ENCODE measurements at regions not wholly inside any gene's neighbourhood (a gene's known extent, or its start where the extent isn't known, plus 50 kb on each side); places are given as distances from the start of the nearest gene placed in this dataset.

GRCh38 chrY:8202837-8203236 is 1134.4 kb upstream of the TSPY4 start:
- TF ChIP-seq POLR2AphosphoS5 (IDR thresholded peaks at IDR 0.05) (no peak), POLR2A (IDR thresholded peaks at IDR 0.05) (no peak), EP300 (IDR thresholded peaks at IDR 0.05) (no peak)
- TF ChIP-seq, protein P1, sequence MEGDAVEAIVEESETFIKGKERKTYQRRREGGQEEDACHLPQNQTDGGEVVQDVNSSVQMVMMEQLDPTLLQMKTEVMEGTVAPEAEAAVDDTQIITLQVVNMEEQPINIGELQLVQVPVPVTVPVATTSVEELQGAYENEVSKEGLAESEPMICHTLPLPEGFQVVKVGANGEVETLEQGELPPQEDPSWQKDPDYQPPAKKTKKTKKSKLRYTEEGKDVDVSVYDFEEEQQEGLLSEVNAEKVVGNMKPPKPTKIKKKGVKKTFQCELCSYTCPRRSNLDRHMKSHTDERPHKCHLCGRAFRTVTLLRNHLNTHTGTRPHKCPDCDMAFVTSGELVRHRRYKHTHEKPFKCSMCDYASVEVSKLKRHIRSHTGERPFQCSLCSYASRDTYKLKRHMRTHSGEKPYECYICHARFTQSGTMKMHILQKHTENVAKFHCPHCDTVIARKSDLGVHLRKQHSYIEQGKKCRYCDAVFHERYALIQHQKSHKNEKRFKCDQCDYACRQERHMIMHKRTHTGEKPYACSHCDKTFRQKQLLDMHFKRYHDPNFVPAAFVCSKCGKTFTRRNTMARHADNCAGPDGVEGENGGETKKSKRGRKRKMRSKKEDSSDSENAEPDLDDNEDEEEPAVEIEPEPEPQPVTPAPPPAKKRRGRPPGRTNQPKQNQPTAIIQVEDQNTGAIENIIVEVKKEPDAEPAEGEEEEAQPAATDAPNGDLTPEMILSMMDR (IDR thresholded peaks at IDR 0.05): no peak

Data from sigmoid colon (tissue), 4 donors.